Calu3 (cell line): ENCODE measurements at regions not wholly inside any gene's neighbourhood (a gene's known extent, or its start where the extent isn't known, plus 50 kb on each side); places are given as distances from the start of the nearest gene placed in this dataset.
"Not testable (repeated sequence)": the region's sequence is repeated elsewhere in the genome, so short reads cannot be mapped to it uniquely, and the experiment has no call there.

Experiments used
- BruUV-seq: library from RNA; stranded (reverse); fragments of 400-500 nt; replicated peaks from 2 replicates; lab custom pipeline; 2021; lab: Mats Ljungman, UMichigan
- CTCF ChIA-PET: fragments of 300-600 bp; sonication (Branson Sonifier 250); formaldehyde crosslinking; loops from one replicate; lab custom pipeline; 2022; ENCODE audit warnings: antibody characterized with exemption; lab: Charles Lee
- DNase-seq: peaks from one replicate; pipeline ENCODE4 v3.0.0; 2022
- H3K27ac Mint-ChIP-seq: one replicate; pipeline ENCODE4 v1.8.0; 2022; ENCODE audit warnings: mixed read lengths; ENCODE audit not compliant: unreplicated experiment
- H3K27me3 Mint-ChIP-seq: one replicate; pipeline ENCODE4 v1.8.0; 2022; ENCODE audit warnings: mixed read lengths; ENCODE audit not compliant: unreplicated experiment
- H3K36me3 Mint-ChIP-seq: one replicate; pipeline ENCODE4 v1.8.0; 2022; ENCODE audit warnings: mild to moderate bottlenecking, moderate library complexity, mixed read lengths; ENCODE audit not compliant: insufficient read depth, unreplicated experiment
- H3K4me1 Mint-ChIP-seq: one replicate; pipeline ENCODE4 v1.8.0; 2022; ENCODE audit warnings: mild to moderate bottlenecking, low read depth, mixed read lengths; ENCODE audit not compliant: unreplicated experiment
- H3K4me3 Mint-ChIP-seq: one replicate; pipeline ENCODE4 v1.8.0; 2022; ENCODE audit warnings: mild to moderate bottlenecking, low read depth, moderate library complexity, mixed read lengths; ENCODE audit not compliant: unreplicated experiment
- H3K9me3 Mint-ChIP-seq: one replicate; pipeline ENCODE4 v1.8.0; 2022; ENCODE audit warnings: low read depth, mixed read lengths; ENCODE audit not compliant: unreplicated experiment
- CTCF ChIP-seq: fragments of 200-600 bp; IDR thresholded peaks from one replicate; pipeline ENCODE4 v1.8.0; 2022; ENCODE audit warnings: antibody characterized with exemption; ENCODE audit not compliant: unreplicated experiment
- intact Hi-C: fragments of 100-400 bp; cut with micrococcal nuclease; formaldehyde crosslinking; loops from one replicate; pipeline ENCODE4 v1.10.0; 2022; ENCODE audit not compliant: unreplicated experiment

- BruUV-seq, result no TSS peak
- Mint-ChIP-seq H3K36me3 (no peaks in the 10 kb centered on the region), H3K4me1 (peaks cover 8% of the 10 kb centered on the region), H3K27ac (no peak overlapping the region), H3K4me3 (no peak overlapping the region), H3K27me3 (no peaks in the 10 kb centered on the region), H3K9me3 (no peaks in the 10 kb centered on the region)
- intact Hi-C loops, result no loop called here
- CTCF ChIA-PET, result no interaction called here
- no peak for TF ChIP-seq CTCF
- DNase-seq, result no peak
Observed at GRCh38 chr12:25625146-25625545, 72.1 kb upstream of the LMNTD1 start.

GRCh38 chr12:25629341-25629740, 76.3 kb upstream of the LMNTD1 start:
- TF ChIP-seq CTCF, result no peak
- CTCF ChIA-PET, result interaction anchor here (0.7 kb wide), 1 partner anchor 18 kb away, joined by 3 read pairs; no protein-coding TSS in a partner anchor
- Mint-ChIP-seq H3K9me3 (peaks cover 2% of the 10 kb centered on the region), H3K27ac (no peak overlapping the region), H3K4me1 (peaks cover 8% of the 10 kb centered on the region), H3K4me3 (no peak overlapping the region), H3K27me3 (no peaks in the 10 kb centered on the region), H3K36me3 (no peaks in the 10 kb centered on the region)
- BruUV-seq, result no TSS peak
- no peak for DNase-seq
- intact Hi-C loops, result no loop called here

DNA sequence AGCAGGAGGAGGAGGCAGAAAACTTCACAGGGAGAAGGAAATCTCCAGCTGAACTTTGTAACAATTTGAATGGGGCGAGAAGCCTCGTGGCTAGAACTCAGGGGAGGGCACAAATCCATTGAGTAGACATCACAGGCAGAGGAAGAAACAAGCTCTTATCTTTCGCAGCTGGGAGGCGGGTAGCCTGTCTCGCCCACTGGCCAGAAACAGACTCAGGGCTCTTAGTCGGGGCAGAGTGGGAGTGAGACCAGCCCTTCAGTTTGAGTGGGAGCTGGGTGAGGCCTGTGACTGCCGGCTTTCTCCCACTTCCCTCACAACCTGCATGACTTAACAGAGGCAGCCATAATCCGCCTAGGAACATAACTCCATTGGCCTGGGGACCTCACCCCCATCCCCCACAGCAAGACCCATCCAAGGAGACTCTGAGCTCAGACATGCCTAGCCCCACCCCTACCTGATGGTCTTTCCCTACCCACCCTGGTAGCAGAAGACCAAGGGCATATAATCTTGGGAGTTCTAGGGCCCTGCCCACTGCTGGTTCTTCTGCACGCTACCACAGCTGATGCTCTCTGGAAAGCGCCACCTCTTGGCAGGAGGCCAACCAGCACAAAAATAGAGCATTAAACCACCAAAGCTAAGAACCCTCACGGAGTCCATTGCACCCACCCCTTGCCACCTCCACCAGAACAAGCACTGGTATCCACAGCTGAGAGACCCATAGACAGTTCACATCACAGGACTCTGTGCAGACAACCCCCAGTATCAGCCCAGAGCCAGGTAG, 77.8 kb upstream of the LMNTD1 start:
- H3K36me3 Mint-ChIP-seq, intact Hi-C loops, CTCF ChIA-PET, H3K9me3 Mint-ChIP-seq, BruUV-seq, DNase-seq, H3K4me1 Mint-ChIP-seq, H3K4me3 Mint-ChIP-seq, H3K27ac Mint-ChIP-seq, H3K27me3 Mint-ChIP-seq: not testable (repeated sequence)

DNA sequence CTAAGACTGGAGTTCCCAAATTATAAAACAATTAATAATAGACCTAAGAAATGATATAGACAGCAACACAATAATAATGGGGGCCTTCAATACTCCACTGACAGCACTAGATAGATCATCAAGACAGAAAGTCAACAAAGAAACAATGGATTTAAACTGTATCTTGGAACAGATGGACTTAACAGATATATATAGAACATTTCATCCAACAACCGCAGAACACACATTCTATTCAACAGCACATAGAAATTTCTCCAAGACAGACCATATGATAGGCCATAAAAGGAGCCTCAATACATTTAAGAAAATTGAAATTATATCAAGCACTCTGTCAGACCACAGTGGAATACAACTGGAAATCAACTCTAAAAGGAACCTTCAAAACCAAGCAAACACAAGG, 80.1 kb upstream of the LMNTD1 start:
- not testable (repeated sequence) for H3K4me3 Mint-ChIP-seq, H3K9me3 Mint-ChIP-seq

GRCh38 chr12:25637752-25638151, 84.7 kb upstream of the LMNTD1 start:
- CTCF ChIA-PET, result no interaction called here
- no peak overlapping the region for H3K4me3 Mint-ChIP-seq
- no peak overlapping the region for H3K27ac Mint-ChIP-seq
- intact Hi-C loops, result no loop called here
- H3K9me3 Mint-ChIP-seq, result peaks cover 2% of the 10 kb centered on the region
- no TSS peak for BruUV-seq
- no peaks in the 10 kb centered on the region for H3K4me1 Mint-ChIP-seq
- no peak for TF ChIP-seq CTCF
- H3K27me3 Mint-ChIP-seq, result no peaks in the 10 kb centered on the region
- no peak for DNase-seq
- no peaks in the 10 kb centered on the region for H3K36me3 Mint-ChIP-seq

More for the DNA sequence above, 80.1 kb upstream of the LMNTD1 start:
- DNase-seq, CTCF ChIA-PET, H3K4me1 Mint-ChIP-seq, H3K36me3 Mint-ChIP-seq, intact Hi-C loops, BruUV-seq, H3K27me3 Mint-ChIP-seq, H3K27ac Mint-ChIP-seq: not testable (repeated sequence)
